A549 (cell line): ENCODE measurements at regions not wholly inside any gene's neighbourhood (a gene's known extent, or its start where the extent isn't known, plus 50 kb on each side); places are given as distances from the start of the nearest gene placed in this dataset.

Source experiments
- ATAC-seq, 2 experiments: fragments of 200-7000 bp in 1 of 2; fragments of >200 bp in 1 of 2; cut with Nextera tagmentation in 1 of 2; cut with Tn5 transposase in 1 of 2; 3 replicates each; pipeline versions ENCODE4 v1.8.0 to v1.9.1; 2018 to 2020; ENCODE audit warnings: mild to moderate bottlenecking in 1 of 2, moderate library complexity in 1 of 2
- CTCF ChIA-PET: fragments of 300-600 bp; sonication (Branson Sonifier 250); formaldehyde crosslinking; extraction: SDS; loops from one replicate; lab custom pipeline; 2021; ENCODE audit warnings: antibody characterized with exemption, inconsistent platforms; lab: Yijun Ruan, JAX
- POLR2A ChIA-PET: fragments of 350-600 bp; formaldehyde crosslinking; extraction: SDS; loops from one replicate; lab custom pipeline; 2021; ENCODE audit warnings: antibody characterized with exemption, inconsistent platforms; lab: Yijun Ruan, JAX
- DNase-seq, 2 experiments: peaks; one replicate each; pipeline versions ENCODE4 v3.0.0 to v3.0.0-alpha.2; 2011 to 2016; ENCODE audit warnings: low read depth in 1 of 2, low spot score in 1 of 2
- FAIRE-seq: peaks from 2 replicates; lab custom pipeline; 2011; peaks lifted over from hg19 to GRCh38; lab: Jason Lieb, UNC
- H3K27ac ChIP-seq, 2 experiments: fragments of >200 bp; sonication (Bioruptor Twin); formaldehyde crosslinking; 3 replicates each; pipeline ENCODE4 v1.5.1; 2016 to 2017
- H3K4me1 ChIP-seq: fragments of >200 bp; sonication (Bioruptor Twin); formaldehyde crosslinking; 3 replicates; pipeline ENCODE4 v1.6.1; 2016
- H3K4me2 ChIP-seq: fragments of >200 bp; sonication (Bioruptor Twin); formaldehyde crosslinking; 3 replicates; pipeline ENCODE4 v1.6.1; 2016
- H3K4me3 ChIP-seq: fragments of >200 bp; sonication (Bioruptor Twin); formaldehyde crosslinking; 3 replicates; pipeline ENCODE4 v1.5.1; 2016
- H3K9me3 ChIP-seq: fragments of >200 bp; sonication (Bioruptor Twin); formaldehyde crosslinking; 3 replicates; pipeline ENCODE4 v1.6.1; 2016
- BCL3 ChIP-seq: fragments of >200 bp; sonication (Bioruptor Twin); formaldehyde crosslinking; IDR thresholded peaks from 3 replicates; pipeline ENCODE4 v1.6.1; 2016
- BHLHE40 ChIP-seq: IDR thresholded peaks from 2 replicates; pipeline ENCODE4 v1.6.1; 2012; ENCODE audit warnings: low read depth, low read length, inconsistent platforms
- CBX8 ChIP-seq: fragments of 200-600 bp; sonication (generic); IDR thresholded peaks from 2 replicates; pipeline ENCODE4 v1.6.1; 2016
- CEBPB ChIP-seq, 2 experiments: fragments of >200 bp in 1 of 2; sonication (Bioruptor Twin) in 1 of 2; formaldehyde crosslinking in 1 of 2; IDR thresholded peaks; 2 replicates each; pipeline ENCODE4 v1.6.1; 2012 to 2016
- CHD2 ChIP-seq: fragments of 150-350 bp; IDR thresholded peaks from 2 replicates; pipeline ENCODE4 v1.6.1; 2014; ENCODE audit warnings: low read length; ENCODE audit not compliant: partially characterized antibody
- CHD4 ChIP-seq: fragments of 200-600 bp; sonication (generic); IDR thresholded peaks from 2 replicates; pipeline ENCODE4 v1.6.1; 2016; ENCODE audit warnings: antibody characterized with exemption, mild to moderate bottlenecking, borderline replicate concordance
- CTCF ChIP-seq: fragments of >200 bp; sonication (Bioruptor Twin); formaldehyde crosslinking; IDR thresholded peaks from 3 replicates; pipeline ENCODE4 v1.5.1; 2016
- E2F6 ChIP-seq: IDR thresholded peaks from 2 replicates; pipeline ENCODE4 v1.6.1; 2012; ENCODE audit warnings: low read depth, borderline replicate concordance
- EHMT2 ChIP-seq: fragments of 200-600 bp; sonication (generic); IDR thresholded peaks from 2 replicates; pipeline ENCODE4 v1.6.1; 2016; ENCODE audit warnings: antibody characterized with exemption, low read depth, mild to moderate bottlenecking, moderate library complexity
- GATA3 ChIP-seq: IDR thresholded peaks from 2 replicates; pipeline ENCODE4 v1.6.1; 2012; ENCODE audit warnings: borderline replicate concordance
- HES2 ChIP-seq: fragments of >200 bp; sonication (Bioruptor Twin); formaldehyde crosslinking; IDR thresholded peaks from 2 replicates; pipeline ENCODE4 v1.6.1; 2016
- HEYL ChIP-seq: fragments of 250-450 bp; sonication (Bioruptor Pico); IDR thresholded peaks from 2 replicates; pipeline ENCODE4 v1.8.0; 2021; ENCODE audit warnings: mild to moderate bottlenecking, moderate library complexity
- HMGXB4 ChIP-seq: fragments of 250-450 bp; sonication (Bioruptor Pico); IDR thresholded peaks from 2 replicates; pipeline ENCODE4 v1.5.0; 2021; ENCODE audit warnings: mild to moderate bottlenecking, moderate library complexity, borderline replicate concordance
- HOXB13 ChIP-seq: fragments of 250-450 bp; sonication (Bioruptor Pico); IDR thresholded peaks from 2 replicates; pipeline ENCODE4 v1.5.0; 2020; ENCODE audit warnings: low read depth, mild to moderate bottlenecking, moderate library complexity
- MAFK ChIP-seq: fragments of 450-650 bp; IDR thresholded peaks from 2 replicates; pipeline ENCODE4 v1.6.1; 2014; ENCODE audit not compliant: partially characterized antibody
- MAX ChIP-seq: IDR thresholded peaks from 2 replicates; pipeline ENCODE4 v1.6.1; 2012
- MAZ ChIP-seq: fragments of 150-350 bp; IDR thresholded peaks from 2 replicates; pipeline ENCODE4 v1.6.1; 2014; ENCODE audit warnings: antibody characterized with exemption, low read depth, low read length, borderline replicate concordance
- MYC ChIP-seq: IDR thresholded peaks from 2 replicates; pipeline ENCODE4 v1.6.1; 2012; ENCODE audit warnings: mild to moderate bottlenecking, inconsistent platforms, low read length, improper control_type of control experiment, borderline replicate concordance
- NPAS2 ChIP-seq: fragments of 250-450 bp; sonication (Bioruptor Pico); IDR thresholded peaks from 2 replicates; pipeline ENCODE4 v1.8.0; 2022; ENCODE audit warnings: mild to moderate bottlenecking, moderate library complexity, borderline replicate concordance
- PBX3 ChIP-seq: IDR thresholded peaks from 2 replicates; pipeline ENCODE4 v1.6.1; 2012
- POLR2A ChIP-seq: IDR thresholded peaks from 2 replicates; pipeline ENCODE4 v1.6.1; 2012; ENCODE audit warnings: mild to moderate bottlenecking, low read length
- RARB ChIP-seq: fragments of 250-450 bp; sonication (Bioruptor Pico); IDR thresholded peaks from 2 replicates; pipeline ENCODE4 v1.8.0; 2021; ENCODE audit warnings: mild to moderate bottlenecking, moderate library complexity
- RFX5 ChIP-seq: fragments of 450-650 bp; IDR thresholded peaks from 2 replicates; pipeline ENCODE4 v1.7.1; 2014; ENCODE audit warnings: antibody characterized with exemption, mild to moderate bottlenecking, moderate library complexity
- RNF2 ChIP-seq: fragments of 200-600 bp; sonication (generic); IDR thresholded peaks from 2 replicates; pipeline ENCODE4 v1.6.1; 2016; ENCODE audit warnings: low read depth, mild to moderate bottlenecking, antibody characterized with exemption, moderate library complexity, borderline replicate concordance
- SMC3 ChIP-seq: fragments of >200 bp; sonication (Bioruptor Twin); formaldehyde crosslinking; IDR thresholded peaks from 3 replicates; pipeline ENCODE4 v1.6.1; 2018; ENCODE audit warnings: inconsistent platforms
- SREBF2 ChIP-seq: fragments of 450-650 bp; IDR thresholded peaks from 2 replicates; pipeline ENCODE4 v1.6.1; 2014; ENCODE audit warnings: mild to moderate bottlenecking, moderate library complexity
- TFCP2L1 ChIP-seq: fragments of 250-450 bp; sonication (Bioruptor Pico); IDR thresholded peaks from 2 replicates; pipeline ENCODE4 v1.5.0; 2021; ENCODE audit warnings: mild to moderate bottlenecking
- TP53 ChIP-seq: fragments of 250-450 bp; sonication (Bioruptor Pico); IDR thresholded peaks from 2 replicates; pipeline ENCODE4 v1.5.0; 2021; ENCODE audit warnings: mild to moderate bottlenecking, moderate library complexity
- USF2 ChIP-seq: fragments of 450-650 bp; IDR thresholded peaks from 2 replicates; pipeline ENCODE4 v1.6.1; 2014; ENCODE audit warnings: antibody characterized with exemption
- ZC3H11A ChIP-seq: fragments of 450-650 bp; IDR thresholded peaks from 2 replicates; pipeline ENCODE4 v1.6.1; 2014; ENCODE audit warnings: antibody characterized with exemption, mild to moderate bottlenecking
- WGBS: methylation state at CpG from one replicate; pipeline ENCODE4 v1.1.6; 2017; ENCODE audit errors: missing lambda C conversion rate; 5-methylcytosine and 5-hydroxymethylcytosine counted together

- 6% methylated on average over 2 of the region's 2 CpGs for WGBS
- CTCF ChIA-PET: no interaction called here
Measured at GRCh38 chr12:126856958-126857357, 1410.0 kb upstream of the TMEM132C start.

GRCh38 chr12:126858560-126858959 lies 1408.4 kb upstream of the TMEM132C start:
- WGBS: 10% methylated on average over 3 of the region's 3 CpGs
- TF ChIP-seq PBX3 (no peak), TFCP2L1 (CRISPR knock-in tag) (no peak), NPAS2 (CRISPR knock-in tag) (no peak), MAFK (no peak), MAZ (no peak), BCL3 (no peak), CEBPB (IDR thresholded peaks at IDR 0.05) (no peak)
- CTCF ChIA-PET: no interaction called here
- H3K4me2 ChIP-seq: no peak overlapping the region
- no peaks in the 10 kb centered on the region for H3K9me3 ChIP-seq
- no peak overlapping the region for H3K27ac ChIP-seq
- ATAC-seq (no peak), DNase-seq (no peak), FAIRE-seq (no peak)
- H3K4me3 ChIP-seq: no peak overlapping the region
- H3K4me1 ChIP-seq: no peaks in the 10 kb centered on the region
- POLR2A ChIA-PET: no interaction called here

More at GRCh38 chr12:126856958-126857357, 1410.0 kb upstream of the TMEM132C start:
- Histone ChIP-seq H3K4me1 (no peaks in the 10 kb centered on the region), H3K4me2 (no peak overlapping the region), H3K27ac (no peak overlapping the region), H3K9me3 (no peaks in the 10 kb centered on the region), H3K4me3 (no peak overlapping the region)
- no peak for ATAC-seq
- POLR2A ChIA-PET: no interaction called here
- TF ChIP-seq CTCF (no peak), MYC (no peak), RARB (CRISPR knock-in tag) (no peak), EHMT2 (no peak), SMC3 (no peak), CBX8 (no peak), RNF2 (no peak), CHD2 (no peak), CHD4 (no peak), TP53 (CRISPR knock-in tag) (no peak), HOXB13 (no peak), ZC3H11A (no peak), GATA3 (no peak), MAX (no peak), BHLHE40 (no peak)
- no peak for FAIRE-seq
- DNase-seq: no peak

GRCh38 chr12:126860210-126860609 lies 1406.8 kb upstream of the TMEM132C start:
- DNase-seq: no peak
- no peak overlapping the region for H3K4me3 ChIP-seq
- WGBS: 0% methylated on average over 1 of the region's 1 CpG
- no peak for ATAC-seq
- H3K9me3 ChIP-seq: no peaks in the 10 kb centered on the region
- H3K4me1 ChIP-seq: no peaks in the 10 kb centered on the region
- FAIRE-seq: no peak
- ChIA-PET POLR2A (no interaction called here), CTCF (interaction anchor here (1.1 kb wide), 1 partner anchor 13 kb away, joined by 3 read pairs; no protein-coding TSS in a partner anchor)
- H3K27ac ChIP-seq: no peak overlapping the region
- no peak overlapping the region for H3K4me2 ChIP-seq
- no peak for TF ChIP-seq EHMT2
- no peak for TF ChIP-seq RNF2
- no peak for TF ChIP-seq HES2
- no peak for TF ChIP-seq HMGXB4
- TF ChIP-seq USF2: no peak
- no peak for TF ChIP-seq HOXB13
- TF ChIP-seq POLR2A: no peak
- no peak for TF ChIP-seq RFX5
- no peak for TF ChIP-seq SREBF2
- no peak for TF ChIP-seq HEYL (CRISPR knock-in tag)
- TF ChIP-seq E2F6: no peak
